ENCODE measurements at regions not wholly inside any gene's neighbourhood (a gene's known extent, or its start where the extent isn't known, plus 50 kb on each side); places are given as distances from the start of the nearest gene placed in this dataset.
"Not testable (repeated sequence)": the region's sequence is repeated elsewhere in the genome, so short reads cannot be mapped to it uniquely, and the experiment has no call there.

- DNase-seq, result no peak
- peak in 1 of 2 donors; percentile 9 for TF ChIP-seq CTCF (IDR thresholded peaks at IDR 0.05)
- no peaks in the 10 kb centered on the region for H3K4me1 ChIP-seq
- no peaks in the 10 kb centered on the region for H3K27me3 ChIP-seq
- intact Hi-C loops (cut with DNase I), result no loop called here
- H3K4me3 ChIP-seq, result no peak overlapping the region
- H3K36me3 ChIP-seq, result no peaks in the 10 kb centered on the region
- H3K27ac ChIP-seq, result no peak overlapping the region
- no peak for ATAC-seq
- no peaks in the 10 kb centered on the region for H3K9me3 ChIP-seq
Measured at GRCh38 chrX:42290608-42291007, 367.3 kb upstream of the CASK start.

- no peaks in the 10 kb centered on the region for H3K27me3 ChIP-seq
- intact Hi-C loops (cut with DNase I), result no loop called here
- ATAC-seq, result no peak
- no peaks in the 10 kb centered on the region for H3K36me3 ChIP-seq
- DNase-seq, result no peak
- no peak overlapping the region for H3K27ac ChIP-seq
- TF ChIP-seq CTCF (IDR thresholded peaks at IDR 0.05), result no peak
- H3K4me1 ChIP-seq, result no peaks in the 10 kb centered on the region
- no peak overlapping the region for H3K4me3 ChIP-seq
- no peaks in the 10 kb centered on the region for H3K9me3 ChIP-seq
Measured at GRCh38 chrX:42289492-42290385, 366.4 kb upstream of the CASK start.

- H3K4me1 ChIP-seq; H3K4me3 ChIP-seq; H3K27me3 ChIP-seq; H3K9me3 ChIP-seq; H3K36me3 ChIP-seq; intact Hi-C loops (cut with DNase I); ATAC-seq; H3K27ac ChIP-seq: not testable (repeated sequence)
- peak in 1 of 4 donors; percentile 24 for DNase-seq
Measured at GRCh38 chrX:42285681-42286080, 362.3 kb upstream of the CASK start.

GRCh38 chrX:42276982-42277690, 353.8 kb upstream of the CASK start:
- DNase-seq (no peak), ATAC-seq (no peak)
- no peaks in the 10 kb centered on the region for H3K36me3 ChIP-seq
- H3K4me3 ChIP-seq, result no peak overlapping the region
- intact Hi-C loops (cut with DNase I), result no loop called here
- H3K9me3 ChIP-seq, result no peaks in the 10 kb centered on the region
- no peaks in the 10 kb centered on the region for H3K4me1 ChIP-seq
- no peak for TF ChIP-seq CTCF (IDR thresholded peaks at IDR 0.05)
- no peaks in the 10 kb centered on the region for H3K27me3 ChIP-seq
- no peak overlapping the region for H3K27ac ChIP-seq

- intact Hi-C loops (cut with DNase I), result no loop called here
- Histone ChIP-seq H3K4me3 (no peak overlapping the region), H3K4me1 (no peaks in the 10 kb centered on the region), H3K27me3 (no peaks in the 10 kb centered on the region), H3K9me3 (no peaks in the 10 kb centered on the region), H3K36me3 (no peaks in the 10 kb centered on the region), H3K27ac (no peak overlapping the region)
- DNase-seq (no peak), ATAC-seq (no peak)
- no peak for TF ChIP-seq CTCF (IDR thresholded peaks at IDR 0.05)
Measured at GRCh38 chrX:42274151-42274550, 350.8 kb upstream of the CASK start.

Measured in left lung (tissue), 4 donors.